ENCODE measurements at regions not wholly inside any gene's neighbourhood (a gene's known extent, or its start where the extent isn't known, plus 50 kb on each side); places are given as distances from the start of the nearest gene placed in this dataset.

DNA sequence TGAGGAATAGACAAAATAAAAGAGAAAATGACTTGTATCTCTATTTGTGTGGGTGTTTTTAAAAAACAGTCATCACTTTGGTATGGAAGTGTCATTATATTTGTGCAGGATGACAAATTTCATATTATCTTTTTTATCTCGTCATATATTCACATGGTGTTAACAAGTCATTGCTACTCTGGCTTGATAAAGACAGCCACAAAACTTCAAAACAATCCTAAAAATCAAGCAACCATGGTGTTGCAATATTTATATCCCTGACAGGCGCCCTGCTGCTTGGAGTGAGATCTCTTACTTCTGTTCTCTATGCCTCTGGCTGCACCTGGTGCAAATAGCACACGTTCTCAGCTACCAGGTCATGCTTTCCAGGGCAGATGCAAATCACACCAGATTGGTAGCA lies 278.0 kb upstream of the EPHA4 start (continued):
- TF ChIP-seq, protein P1, sequence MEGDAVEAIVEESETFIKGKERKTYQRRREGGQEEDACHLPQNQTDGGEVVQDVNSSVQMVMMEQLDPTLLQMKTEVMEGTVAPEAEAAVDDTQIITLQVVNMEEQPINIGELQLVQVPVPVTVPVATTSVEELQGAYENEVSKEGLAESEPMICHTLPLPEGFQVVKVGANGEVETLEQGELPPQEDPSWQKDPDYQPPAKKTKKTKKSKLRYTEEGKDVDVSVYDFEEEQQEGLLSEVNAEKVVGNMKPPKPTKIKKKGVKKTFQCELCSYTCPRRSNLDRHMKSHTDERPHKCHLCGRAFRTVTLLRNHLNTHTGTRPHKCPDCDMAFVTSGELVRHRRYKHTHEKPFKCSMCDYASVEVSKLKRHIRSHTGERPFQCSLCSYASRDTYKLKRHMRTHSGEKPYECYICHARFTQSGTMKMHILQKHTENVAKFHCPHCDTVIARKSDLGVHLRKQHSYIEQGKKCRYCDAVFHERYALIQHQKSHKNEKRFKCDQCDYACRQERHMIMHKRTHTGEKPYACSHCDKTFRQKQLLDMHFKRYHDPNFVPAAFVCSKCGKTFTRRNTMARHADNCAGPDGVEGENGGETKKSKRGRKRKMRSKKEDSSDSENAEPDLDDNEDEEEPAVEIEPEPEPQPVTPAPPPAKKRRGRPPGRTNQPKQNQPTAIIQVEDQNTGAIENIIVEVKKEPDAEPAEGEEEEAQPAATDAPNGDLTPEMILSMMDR (IDR thresholded peaks at IDR 0.05 in 2 of 3, conservative IDR thresholded peaks at IDR 0.05 in 1 of 3; ENCODE audit: borderline replicate concordance in 1 of 3, insufficient read depth in 1 of 3, low read depth in 2 of 3, low read length in 2 of 3): no peak
- TF ChIP-seq EGR1 (IDR thresholded peaks at IDR 0.05; ENCODE audit: low read depth) (no peak), SRF (IDR thresholded peaks at IDR 0.05; ENCODE audit: low read depth) (no peak), SIN3A (IDR thresholded peaks at IDR 0.05; ENCODE audit: low read depth) (no peak), ZFX (IDR thresholded peaks at IDR 0.05) (no peak)
- TF ChIP-seq, protein P2, sequence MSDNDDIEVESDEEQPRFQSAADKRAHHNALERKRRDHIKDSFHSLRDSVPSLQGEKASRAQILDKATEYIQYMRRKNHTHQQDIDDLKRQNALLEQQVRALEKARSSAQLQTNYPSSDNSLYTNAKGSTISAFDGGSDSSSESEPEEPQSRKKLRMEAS (IDR thresholded peaks at IDR 0.05): no peak

DNA sequence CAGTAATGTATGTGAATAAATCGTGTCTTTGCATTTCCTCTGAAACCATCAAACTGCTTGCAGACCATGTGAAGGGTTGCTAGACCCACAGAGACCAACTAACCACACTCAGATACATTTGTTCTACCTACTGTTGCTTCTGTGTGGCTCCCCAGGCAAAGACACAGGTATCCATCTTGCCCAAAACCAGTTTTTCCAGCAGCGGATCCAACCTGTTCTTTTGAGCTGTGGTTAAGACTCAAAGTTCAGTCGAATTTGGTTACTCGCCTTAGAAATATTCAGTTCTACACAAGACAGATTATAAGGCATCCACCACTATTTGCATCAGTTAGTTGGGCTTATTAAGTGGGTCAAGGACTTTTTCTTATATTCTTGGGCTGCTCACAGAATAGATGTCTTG lies 276.2 kb upstream of the EPHA4 start:
- no peak overlapping the region for H3K9ac ChIP-seq (ENCODE audit: low read length)
- H2AFZ ChIP-seq (ENCODE audit: low read depth, low read length, poor library complexity, severe bottlenecking): no peak overlapping the region
- no peak overlapping the region for H3K4me3 ChIP-seq (replicated peaks in 1 of 2; ENCODE audit: low read depth in 1 of 2, low read length in 2 of 2)
- no peaks in the 10 kb centered on the region for H4K20me1 ChIP-seq (ENCODE audit: insufficient read depth)
- ATAC-seq (no peak), DNase-seq (ENCODE audit: low read depth, low spot score) (no peak)
- H3K79me2 ChIP-seq (ENCODE audit: insufficient read depth, low read length): no peaks in the 10 kb centered on the region
- H3K27ac ChIP-seq (ENCODE audit: low read depth, low read length): no peak overlapping the region
- TF ChIP-seq SP1 (IDR thresholded peaks at IDR 0.05; ENCODE audit: low read depth) (no peak), ZNF274 (IDR thresholded peaks at IDR 0.05; ENCODE audit: low read depth, low read length) (no peak), YY1 (IDR thresholded peaks at IDR 0.05; ENCODE audit: extremely low read depth, insufficient replicate concordance, low read depth, low read length) (no peak), ELF1 (IDR thresholded peaks at IDR 0.05; ENCODE audit: borderline replicate concordance, low read depth) (no peak), POLR2A (IDR thresholded peaks at IDR 0.05; ENCODE audit: borderline replicate concordance, extremely low read depth, insufficient read depth, insufficient read length) (no peak), RAD21 (IDR thresholded peaks at IDR 0.05; ENCODE audit: low read depth) (no peak)
- no TSS peak for BruUV-seq (replicated peaks)
- CTCF ChIA-PET: no interaction called here
- no peaks in the 10 kb centered on the region for H3K9me2 ChIP-seq (ENCODE audit: insufficient read depth)
- H3K9me3 ChIP-seq (ENCODE audit: control insufficient read depth in 1 of 2, insufficient read depth in 1 of 2, low read depth in 1 of 2, low read length in 2 of 2): no peaks in the 10 kb centered on the region
- RAD21 ChIA-PET (ENCODE audit: low non-redundant PET in 1 of 2, low total read pairs in 2 of 2, uncharacterized antibody in 2 of 2, unreplicated experiment in 2 of 2): no interaction called here
- no peak overlapping the region for H3K4me2 ChIP-seq (ENCODE audit: low read length)
- peaks cover 22% of the 10 kb centered on the region for H3K27me3 ChIP-seq (ENCODE audit: insufficient read depth, low read length)
- no peaks in the 10 kb centered on the region for H3K4me1 ChIP-seq (ENCODE audit: control insufficient read depth in 1 of 2, insufficient read depth in 2 of 2, low read length in 2 of 2)
- POLR2A ChIA-PET: no interaction called here
- intact Hi-C loops (cut with micrococcal nuclease): no loop called here
- H3K36me3 ChIP-seq (ENCODE audit: control insufficient read depth in 1 of 2, insufficient read depth in 2 of 2, low read length in 2 of 2): no peaks in the 10 kb centered on the region

Data from HCT116 (cell line).